Umbilical cord (tissue), 1 donor: ENCODE measurements at regions not wholly inside any gene's neighbourhood (a gene's known extent, or its start where the extent isn't known, plus 50 kb on each side); places are given as distances from the start of the nearest gene placed in this dataset.
A peak's percentile ranks its signal among the peaks of the same experiment; 100 is the strongest.

ENCODE experiments used
- DNase-seq: peaks from one replicate; pipeline ENCODE4 v3.0.0-alpha.2; 2015; ENCODE audit warnings: low spot score

DNA sequence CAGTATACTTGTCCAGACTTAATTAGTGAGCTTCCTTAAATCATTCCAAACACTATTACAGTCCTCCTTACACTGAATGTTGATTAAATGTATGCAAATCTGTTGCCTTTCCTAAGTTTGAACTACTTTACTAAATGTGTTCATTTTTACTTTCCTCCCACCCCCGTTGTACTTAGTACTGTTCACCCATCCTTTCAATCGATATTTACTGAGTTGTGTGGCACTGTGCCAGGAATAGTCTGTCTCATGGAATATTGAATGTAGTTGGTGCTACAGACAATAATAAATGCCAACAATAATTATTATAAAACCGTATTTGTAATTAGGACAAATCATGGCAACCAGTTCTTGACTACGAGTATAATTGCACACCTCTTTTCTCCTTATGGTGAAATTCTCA is 335.7 kb downstream of the GPR37 start:
- DNase-seq: no peak

DNA sequence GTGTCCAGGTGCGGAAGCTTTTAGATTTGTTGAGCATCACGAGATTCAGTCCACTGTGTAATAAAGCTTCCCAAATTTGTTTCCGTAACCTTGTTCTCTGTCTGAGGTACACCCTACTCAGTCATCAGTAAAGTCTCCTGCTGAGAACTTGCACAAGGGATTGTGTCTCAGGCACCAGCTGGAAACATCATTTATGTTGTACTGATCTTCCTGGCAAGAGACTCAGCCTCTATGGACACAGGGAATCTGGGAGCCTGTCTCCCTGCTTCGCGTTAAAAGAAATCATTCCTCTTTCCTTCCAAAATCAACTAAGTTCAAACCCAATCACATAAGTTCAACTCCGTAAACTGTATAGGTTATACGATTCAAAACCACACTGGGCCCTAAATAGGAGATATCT is 336.8 kb downstream of the GPR37 start:
- DNase-seq: no peak

DNA sequence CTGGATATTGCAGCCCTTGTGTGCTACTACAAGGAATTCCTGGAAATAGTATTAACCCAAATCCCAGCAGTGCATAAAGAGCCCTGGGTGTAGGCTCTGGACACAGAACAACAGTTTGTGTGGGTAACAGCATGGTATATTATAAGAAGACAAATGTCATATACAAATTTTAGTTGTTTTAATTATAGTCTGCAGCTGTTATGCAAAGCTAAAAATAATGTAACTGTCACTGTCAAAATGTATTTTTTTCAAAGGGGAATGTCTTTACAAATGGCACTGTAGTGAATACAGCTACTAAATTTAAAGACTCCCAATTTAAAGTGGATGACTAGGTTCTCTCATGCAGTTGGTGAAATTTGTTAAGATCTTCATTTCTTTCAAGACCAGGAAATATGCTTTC is 339.0 kb downstream of the GPR37 start:
- DNase-seq: peak; percentile 34

DNA sequence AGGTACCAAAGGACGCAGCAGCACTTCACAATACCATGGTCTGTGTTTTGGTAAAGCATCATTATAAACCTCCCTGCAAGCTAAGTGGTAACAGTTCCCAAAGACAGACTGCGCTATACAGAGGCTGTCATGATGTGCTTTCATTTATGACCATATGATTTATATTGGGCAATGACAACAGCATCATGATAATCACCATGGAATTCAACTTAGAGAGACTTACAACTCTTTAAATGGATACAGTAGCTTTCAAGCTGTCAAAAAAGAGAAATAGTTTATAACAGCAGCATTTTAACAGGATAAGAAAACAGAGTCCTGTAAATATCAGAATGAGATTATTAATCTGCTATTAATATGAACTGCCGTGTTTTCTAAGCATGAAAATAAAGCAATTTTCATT is 341.7 kb downstream of the GPR37 start:
- DNase-seq: peak; percentile 46

DNA sequence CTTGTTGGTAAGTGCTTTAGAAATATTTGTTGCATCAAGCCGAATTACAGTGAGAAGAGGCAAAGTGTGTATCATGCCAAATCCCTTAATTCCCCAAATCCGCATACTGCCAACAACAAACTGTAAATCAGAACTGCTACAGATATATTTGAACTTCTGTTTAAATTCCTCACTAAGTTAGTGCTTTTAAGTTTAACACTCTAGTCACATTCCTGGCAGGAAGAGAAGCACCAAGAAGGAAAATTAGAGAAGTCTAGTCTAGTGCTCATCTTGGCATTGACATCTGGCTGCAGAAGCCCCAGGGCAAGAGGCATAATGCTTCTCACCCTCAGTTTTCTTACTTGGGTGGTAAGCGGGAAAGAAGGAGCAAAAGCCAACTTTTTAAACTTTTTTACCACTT is 343.5 kb downstream of the GPR37 start:
- peak; percentile 91 for DNase-seq

DNA sequence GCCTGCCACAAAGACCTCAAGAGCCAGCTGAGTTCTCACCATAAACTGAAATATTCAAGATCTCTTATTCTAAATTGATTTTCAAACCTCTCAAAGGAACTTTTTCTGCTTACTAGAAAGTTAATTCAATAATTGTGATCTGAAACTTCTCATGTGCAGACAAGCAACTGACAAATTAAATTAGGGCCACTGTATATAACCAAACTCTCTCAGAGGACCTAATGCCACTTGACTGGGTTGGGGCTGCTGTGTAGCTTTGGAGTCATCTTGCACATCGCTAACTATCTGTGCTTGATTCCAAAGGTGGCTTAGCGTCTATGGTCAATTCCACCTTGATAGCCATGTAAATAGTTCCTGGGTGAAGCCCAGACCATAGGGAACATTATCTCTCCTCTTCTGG is 345.2 kb downstream of the GPR37 start:
- no peak for DNase-seq

DNA sequence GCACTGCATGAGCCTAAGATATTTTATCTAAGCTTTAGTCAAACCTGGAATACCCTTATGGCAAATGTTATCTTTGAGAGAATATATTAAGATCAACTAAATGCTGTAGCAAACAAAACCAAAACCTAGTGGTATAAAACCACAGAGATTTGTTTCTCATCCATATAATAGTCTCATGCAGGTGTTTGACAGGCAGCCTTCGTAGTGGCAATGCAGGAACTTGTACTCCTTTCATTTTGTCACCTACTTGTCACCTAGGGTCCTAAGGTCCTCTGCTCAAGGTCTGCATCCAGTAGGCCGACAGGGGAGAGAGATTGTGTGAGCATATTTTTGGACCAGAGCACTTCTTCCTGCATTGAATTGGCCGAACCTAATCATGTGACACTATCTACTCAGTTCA is 352.6 kb downstream of the GPR37 start:
- DNase-seq: no peak

DNA sequence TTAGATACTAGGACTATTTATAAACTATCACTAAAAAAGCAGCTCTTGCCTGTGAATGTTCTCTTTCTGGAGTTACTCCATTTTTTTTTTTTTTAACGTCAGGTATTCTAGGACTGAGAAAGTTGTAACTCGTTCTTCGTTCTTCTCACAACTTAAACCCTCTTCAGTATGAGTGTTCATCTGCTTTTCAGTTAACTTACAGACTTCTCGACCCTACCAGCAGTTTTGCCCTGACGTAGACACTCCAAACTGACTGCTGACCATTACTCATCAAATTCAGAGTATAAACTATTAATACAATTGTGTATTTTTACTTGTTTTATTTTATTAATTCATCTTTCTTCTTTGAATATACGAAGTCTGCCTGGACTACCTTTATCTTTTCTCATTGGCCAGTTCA is 353.1 kb downstream of the GPR37 start:
- no peak for DNase-seq

DNA sequence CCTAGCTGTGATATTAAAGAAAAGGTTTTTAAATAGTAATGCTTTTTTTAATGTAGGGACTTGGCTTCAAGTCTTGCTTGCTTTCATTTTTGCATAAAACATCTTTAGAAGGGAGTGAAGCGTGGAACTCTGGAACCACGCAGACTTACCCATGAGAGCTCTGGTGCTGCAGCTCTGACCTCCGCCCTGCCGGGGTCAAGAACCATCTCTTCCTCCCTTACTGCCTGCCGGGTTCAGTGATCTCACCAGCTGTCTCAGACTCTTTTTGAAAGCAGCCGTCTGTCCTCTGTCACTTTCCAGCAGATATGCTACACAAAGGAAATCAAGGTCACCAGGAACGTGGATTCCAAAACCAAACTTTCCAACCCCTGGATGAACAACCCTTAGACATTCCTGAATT is 353.8 kb downstream of the GPR37 start:
- no peak for DNase-seq

DNA sequence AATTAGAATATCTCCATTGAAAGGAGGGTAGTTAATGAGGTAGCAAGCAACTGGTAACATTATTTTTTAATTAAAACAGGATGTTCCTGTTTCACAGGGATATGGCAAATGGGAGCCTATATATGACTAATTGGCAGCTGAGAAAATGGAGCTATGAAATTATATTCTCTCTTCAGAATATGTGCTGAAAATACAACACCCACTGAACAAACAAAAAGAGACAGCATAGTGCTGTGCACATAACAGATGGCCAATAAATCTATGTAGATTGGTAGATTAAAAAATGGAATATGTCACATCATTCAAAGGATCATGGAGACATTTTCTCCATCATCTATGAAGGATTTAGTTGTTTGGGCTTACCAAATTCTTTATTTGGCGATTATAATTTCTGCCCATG is 362.0 kb downstream of the GPR37 start:
- DNase-seq: no peak

DNA sequence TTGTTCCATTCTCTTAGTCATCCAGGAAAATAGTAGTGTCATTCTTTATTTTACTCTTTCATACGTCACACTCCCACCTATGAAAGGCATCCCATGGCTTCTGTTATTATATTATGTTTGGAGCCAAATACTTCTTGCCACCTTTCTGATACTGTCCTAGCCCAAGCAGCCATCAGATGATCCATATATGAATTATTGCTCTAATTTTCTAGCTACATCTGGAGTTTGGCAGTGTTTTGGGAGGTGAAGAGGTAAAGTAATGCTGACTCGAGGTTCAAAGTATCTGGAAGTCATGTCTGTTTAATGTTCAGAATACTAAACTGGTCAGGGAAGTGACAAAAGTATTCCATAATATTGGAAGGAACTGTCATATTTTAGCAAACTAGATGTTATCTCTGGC is 362.5 kb downstream of the GPR37 start:
- peak; percentile 22 for DNase-seq

DNA sequence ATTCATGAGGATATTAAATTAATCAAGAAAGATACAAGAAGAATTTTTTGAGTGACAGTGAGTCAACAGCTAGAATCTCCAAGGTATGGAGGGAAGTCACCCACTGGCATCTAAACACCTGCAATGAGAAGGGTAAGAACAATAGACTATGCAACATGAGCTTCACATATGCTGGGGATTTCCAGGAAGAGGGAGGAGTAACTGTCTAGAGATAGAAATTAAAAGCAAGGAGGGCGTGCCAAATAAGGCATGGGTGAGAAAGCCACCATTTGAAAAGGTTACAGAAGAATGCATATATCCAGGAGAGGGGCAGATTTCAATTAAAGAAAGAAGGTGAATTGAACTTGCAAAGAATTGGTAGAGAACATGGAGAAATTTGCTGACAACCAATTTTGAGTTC is 365.7 kb downstream of the GPR37 start:
- DNase-seq: no peak

DNA sequence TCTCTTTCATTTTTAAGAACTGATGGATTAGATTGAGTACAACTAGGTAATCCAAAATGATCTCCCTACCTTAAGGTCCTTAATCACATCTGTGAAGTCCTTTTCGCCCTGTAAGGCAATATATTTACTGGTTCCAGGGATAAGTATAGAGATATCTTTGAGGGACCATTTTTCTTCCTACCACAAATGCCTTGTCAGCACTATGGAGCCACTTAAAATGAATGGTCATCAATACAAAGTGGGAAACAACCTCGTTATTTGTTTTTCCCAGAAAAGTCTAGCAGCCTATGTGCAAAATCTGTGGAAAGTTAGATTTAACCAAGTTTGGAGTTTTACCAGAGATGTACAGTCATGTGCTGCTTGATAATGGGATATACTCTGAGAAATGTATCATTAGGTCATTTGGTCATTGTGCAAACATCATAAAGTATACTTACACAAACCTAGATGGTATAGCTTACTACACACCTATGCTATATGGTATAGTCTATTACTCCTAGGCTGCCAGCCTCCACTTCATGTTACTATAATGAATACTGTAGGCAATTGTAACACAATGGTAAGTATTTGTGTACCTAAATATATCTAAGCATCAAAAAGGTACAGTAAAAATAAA is 366.2 kb upstream of the TMEM229A start:
- DNase-seq: no peak

DNA sequence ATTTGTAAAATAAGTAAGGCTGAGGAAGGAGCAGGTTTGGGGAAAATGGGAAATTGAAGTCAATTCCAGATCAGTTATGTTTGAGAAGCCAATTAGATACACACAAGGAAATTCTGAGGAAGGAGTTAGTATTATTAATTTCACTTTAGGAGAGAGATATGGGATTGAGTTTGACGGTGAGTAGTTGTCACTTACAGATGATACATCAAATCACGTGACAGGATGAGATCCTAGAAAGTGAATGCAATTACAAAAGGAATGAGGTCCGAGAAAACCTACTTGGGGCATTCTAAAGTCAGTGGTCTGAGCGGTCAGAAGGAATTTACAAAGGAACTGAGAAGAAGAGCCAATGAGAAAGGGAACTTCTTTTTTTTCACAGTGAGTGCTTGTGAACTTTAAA is 364.3 kb upstream of the TMEM229A start:
- DNase-seq: no peak

DNA sequence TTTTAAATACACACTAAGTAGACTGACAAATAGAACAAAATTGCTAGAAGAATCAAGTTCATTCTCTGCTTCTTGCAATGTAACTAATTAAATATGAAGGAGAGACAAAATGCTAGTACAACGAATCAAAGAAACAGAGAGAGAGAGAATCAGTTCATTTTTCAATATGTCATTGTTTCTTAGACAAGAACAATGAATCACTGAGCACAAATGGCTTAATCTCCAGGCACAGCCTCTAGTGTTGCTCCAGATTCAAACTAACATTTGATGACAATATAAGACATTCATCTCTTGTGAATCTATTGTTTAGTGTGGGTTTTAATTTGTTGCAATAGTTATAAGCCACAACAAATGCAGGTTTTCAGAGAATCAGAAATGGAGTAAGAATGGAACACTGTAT is 357.4 kb upstream of the TMEM229A start:
- DNase-seq: no peak

DNA sequence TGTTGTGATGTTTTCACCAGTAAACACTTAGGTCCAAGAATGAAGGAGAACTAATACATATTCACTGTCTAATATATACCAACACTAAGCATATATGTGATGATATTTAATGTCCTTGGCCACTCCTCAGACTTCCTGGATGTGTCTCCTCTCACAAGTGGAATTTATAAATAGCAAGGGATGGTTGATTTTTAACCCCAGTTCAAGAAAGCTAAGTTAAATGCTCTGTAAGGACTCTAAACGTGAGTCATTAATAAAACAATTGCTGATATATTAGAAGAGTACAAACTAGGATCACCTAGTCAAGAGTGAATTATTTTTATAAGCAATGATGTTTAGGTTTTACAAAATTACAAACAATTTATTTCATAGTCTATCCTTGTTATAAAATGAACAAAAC is 355.9 kb upstream of the TMEM229A start:
- no peak for DNase-seq

DNA sequence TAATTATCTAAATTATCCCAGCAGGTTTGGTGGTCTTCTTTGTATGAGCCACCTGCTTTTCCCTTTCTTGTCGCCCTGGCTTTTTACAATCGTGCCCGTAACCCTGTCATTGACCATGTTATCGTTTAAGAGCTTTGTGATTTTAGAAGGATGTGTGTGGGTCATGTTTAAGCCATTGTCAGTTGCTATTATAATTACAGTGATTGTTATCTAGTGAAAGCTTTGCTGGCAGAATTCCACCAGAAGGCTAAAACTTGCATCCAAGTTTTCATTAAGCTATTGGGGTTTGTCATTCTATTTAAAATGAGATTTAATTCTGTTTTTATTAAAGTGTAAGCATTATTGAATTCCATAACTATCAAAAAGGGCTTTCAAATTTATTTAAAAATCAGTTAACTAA is 354.2 kb upstream of the TMEM229A start:
- no peak for DNase-seq

DNA sequence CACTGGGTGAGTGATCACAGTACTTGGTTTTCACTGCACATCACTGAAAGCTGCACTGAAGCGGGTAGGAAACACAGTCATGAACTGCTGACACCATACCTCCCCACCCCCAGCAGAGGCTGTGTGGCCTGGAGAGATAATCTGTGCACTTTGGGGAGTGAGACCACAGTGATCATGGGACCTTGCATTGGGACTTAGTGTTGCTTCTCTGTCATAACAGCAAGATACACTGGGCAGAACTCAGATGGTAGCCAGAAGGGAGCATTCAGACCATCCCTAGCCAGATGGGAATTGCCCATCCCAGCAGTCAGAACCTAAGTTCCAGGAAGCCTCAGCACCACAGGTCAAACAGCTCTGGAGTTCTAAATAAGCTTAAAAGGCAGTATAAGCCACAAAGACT is 346.4 kb upstream of the TMEM229A start:
- no peak for DNase-seq

DNA sequence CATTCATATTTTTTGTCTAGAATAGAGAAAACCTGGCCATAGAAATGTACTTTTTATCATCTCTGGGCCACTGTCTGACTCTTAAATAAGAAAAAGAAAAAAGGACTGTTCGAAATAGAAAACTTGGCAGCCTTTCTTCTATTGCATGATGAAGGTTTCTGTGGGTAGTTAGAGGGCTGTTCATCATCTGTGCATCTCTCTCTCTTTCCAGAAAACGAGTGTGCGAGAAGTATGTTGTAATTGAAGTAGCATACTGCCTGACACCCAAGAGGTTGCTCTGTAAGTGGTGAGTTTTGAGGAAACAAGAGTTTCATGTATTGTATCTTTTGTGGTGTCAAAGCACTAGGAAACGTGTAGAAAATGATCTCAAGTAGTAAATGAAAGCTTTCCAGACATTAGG is 343.2 kb upstream of the TMEM229A start:
- peak; percentile 57 for DNase-seq

DNA sequence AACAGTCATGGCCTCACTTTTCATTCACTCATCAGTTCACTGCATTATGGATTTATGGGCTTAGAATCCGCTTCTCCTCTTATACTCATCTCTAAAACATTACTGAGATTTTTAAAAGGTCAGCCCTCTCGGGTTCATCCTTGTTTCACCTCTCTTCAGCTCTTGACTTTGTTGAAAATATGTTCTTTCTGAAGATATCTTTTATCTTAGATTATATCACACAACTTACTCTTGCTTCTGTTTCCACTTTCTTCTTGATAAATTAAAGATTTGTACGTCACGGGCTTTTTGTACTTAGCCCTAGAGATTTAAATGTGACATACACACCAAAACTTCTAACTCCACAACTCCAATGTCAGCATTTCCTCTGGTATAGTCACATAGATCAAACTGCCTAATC is 342.5 kb upstream of the TMEM229A start:
- peak; percentile 92 for DNase-seq

DNA sequence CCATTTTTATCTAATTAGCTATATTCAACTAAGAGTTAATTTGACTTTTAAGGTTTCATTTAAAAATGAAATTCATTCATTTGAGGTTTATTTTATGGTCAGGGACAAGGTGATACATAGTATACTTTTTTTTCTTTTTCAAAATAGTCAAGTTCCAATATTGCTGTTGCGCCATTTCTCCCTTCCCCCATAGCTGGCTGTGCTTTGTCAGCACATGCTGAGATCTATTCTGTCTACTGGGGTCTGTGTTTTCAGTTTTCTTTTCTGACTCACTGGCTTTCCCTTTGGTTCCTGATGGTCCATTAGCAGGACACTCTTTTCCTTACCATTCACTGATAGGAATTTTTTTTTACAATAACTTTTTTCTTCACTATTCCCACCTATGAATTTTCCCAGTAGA is 336.4 kb upstream of the TMEM229A start:
- DNase-seq: no peak

DNA sequence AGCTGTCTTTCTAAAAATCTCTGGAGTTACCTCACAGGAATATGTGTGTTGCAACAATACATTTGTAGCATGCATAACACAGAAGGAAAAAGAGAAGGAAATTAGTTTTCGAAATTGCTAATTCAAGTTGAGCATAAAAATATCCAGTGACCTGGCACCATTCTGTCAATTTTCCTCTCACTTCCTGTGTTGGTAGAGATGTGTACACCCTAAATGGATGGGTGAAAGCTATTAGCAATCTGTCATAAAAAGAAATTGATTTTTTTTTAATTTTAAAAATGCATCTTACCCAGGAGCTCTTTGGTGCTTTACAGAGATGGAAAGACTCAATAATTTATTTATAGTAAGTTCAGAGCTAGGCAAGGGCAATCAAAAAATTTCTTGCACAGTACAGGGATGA is 333.3 kb upstream of the TMEM229A start:
- no peak for DNase-seq

DNA sequence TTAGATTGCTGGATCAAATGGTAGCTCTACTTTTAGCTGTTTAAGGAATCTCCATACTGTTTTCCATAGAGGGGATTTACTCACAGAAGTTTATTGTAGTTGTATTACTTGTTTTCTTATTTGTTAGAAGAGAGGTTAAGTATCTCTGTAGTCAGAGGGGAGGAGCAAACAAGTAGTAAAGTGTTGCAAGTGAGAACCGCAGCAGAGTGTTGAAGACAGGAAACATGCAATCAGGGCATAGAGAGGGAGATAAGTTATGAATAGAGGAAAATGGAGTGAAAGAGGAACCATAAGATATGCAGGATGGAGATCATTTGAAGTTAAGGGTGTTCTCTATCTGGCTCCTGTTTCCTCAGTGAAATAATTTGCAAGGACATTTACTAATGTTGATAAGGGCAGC is 331.4 kb upstream of the TMEM229A start:
- DNase-seq: no peak

DNA sequence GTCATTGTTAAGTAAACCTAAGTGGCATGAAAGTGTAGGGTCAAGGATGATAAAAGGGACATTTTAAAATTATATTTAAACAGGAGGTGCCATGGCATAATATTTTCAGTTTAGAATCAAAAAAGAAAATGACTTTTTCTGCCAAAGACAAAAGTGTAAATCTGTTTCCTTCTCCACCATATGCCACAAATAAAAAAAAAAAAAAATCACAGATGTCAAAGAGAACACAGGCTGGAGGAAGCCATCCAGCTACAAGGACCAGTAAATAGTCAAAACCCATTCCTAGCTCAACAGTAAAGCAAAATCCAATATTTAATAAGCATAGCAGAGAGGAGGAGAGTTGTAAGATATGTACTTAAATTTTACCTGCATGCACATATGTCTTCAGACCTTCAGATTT is 321.3 kb upstream of the TMEM229A start:
- DNase-seq: no peak

DNA sequence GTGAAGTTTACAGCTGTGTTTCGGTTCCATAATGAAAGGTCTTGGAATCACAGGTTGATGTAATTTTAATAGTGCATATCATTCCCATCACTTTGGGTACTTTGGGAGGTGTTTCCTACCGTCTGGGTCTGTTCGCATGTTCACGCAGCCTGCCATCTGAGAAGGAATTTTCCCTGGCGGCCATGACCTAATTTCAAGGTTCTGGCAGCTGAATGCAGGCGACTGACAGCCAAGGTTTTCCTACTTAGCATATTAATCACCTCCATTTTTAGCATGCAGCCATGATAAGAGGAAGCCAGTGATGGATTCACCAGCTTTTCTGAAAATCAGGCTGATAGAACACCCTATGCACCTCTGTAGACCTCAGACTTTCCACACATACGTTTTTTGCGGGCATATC is 319.1 kb upstream of the TMEM229A start:
- no peak for DNase-seq
